Activated CD4-positive, alpha-beta memory T cell treated with anti-CD3 and anti-CD28 coated beads, Interleukin-2, amount 10 ng/mL, durations not matched to agents 7 days and 5 days (primary cell): ENCODE measurements at regions not wholly inside any gene's neighbourhood (a gene's known extent, or its start where the extent isn't known, plus 50 kb on each side); places are given as distances from the start of the nearest gene placed in this dataset.

Source experiments
- CTCF ChIA-PET: fragments of 350-600 bp; sonication (Branson Sonifier 250); formaldehyde crosslinking; loops from one replicate; lab custom pipeline; 2021; ENCODE audit warnings: antibody characterized with exemption, inconsistent platforms; lab: Charles Lee
- POLR2A ChIA-PET: fragments of 350-600 bp; sonication (Branson Sonifier 250); formaldehyde crosslinking; loops from one replicate; lab custom pipeline; 2021; ENCODE audit warnings: antibody characterized with exemption; lab: Charles Lee
- DNase-seq: peaks from one replicate; pipeline ENCODE4 v3.0.0-alpha.2; 2020
- H3K27ac Mint-ChIP-seq: one replicate; pipeline ENCODE4 v1.8.0; 2021; ENCODE audit warnings: mild to moderate bottlenecking, mixed read lengths
- H3K27me3 Mint-ChIP-seq: one replicate; pipeline ENCODE4 v1.8.0; 2021; ENCODE audit warnings: mixed read lengths
- H3K36me3 Mint-ChIP-seq: one replicate; pipeline ENCODE4 v1.8.0; 2021; ENCODE audit warnings: low read depth, mixed read lengths
- H3K4me1 Mint-ChIP-seq: one replicate; pipeline ENCODE4 v1.8.0; 2021; ENCODE audit warnings: mixed read lengths
- H3K4me3 Mint-ChIP-seq: one replicate; pipeline ENCODE4 v1.8.0; 2021; ENCODE audit warnings: mild to moderate bottlenecking, mixed read lengths
- H3K9me3 Mint-ChIP-seq: one replicate; pipeline ENCODE4 v1.8.0; 2021; ENCODE audit warnings: mixed read lengths

DNA sequence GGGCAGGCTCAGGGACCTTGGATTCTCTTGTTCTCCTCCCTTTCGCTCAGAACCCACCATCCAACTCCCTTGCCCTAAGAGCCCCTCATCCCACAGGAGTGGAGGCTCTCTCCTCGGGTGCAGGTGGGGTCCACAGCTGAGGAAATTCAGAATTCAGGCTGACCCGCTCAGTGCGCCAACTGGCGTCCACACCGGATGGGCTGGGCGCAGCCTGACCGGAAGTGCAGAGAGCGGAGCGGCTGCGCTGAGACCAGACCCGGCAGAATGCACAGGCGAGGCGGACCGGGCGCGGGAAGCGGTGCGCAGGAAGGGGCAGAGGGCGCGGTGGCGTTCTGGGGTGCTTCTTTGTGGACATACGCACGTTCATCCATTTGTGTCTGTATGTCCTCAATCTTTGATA is 210.4 kb upstream of the NDN start:
- DNase-seq = no peak
- Mint-ChIP-seq H3K4me1 (no peaks in the 10 kb centered on the region), H3K36me3 (no peaks in the 10 kb centered on the region), H3K4me3 (no peak overlapping the region), H3K9me3 (peaks cover 26% of the 10 kb centered on the region), H3K27me3 (no peaks in the 10 kb centered on the region), H3K27ac (no peak overlapping the region)
- ChIA-PET CTCF (no interaction called here), POLR2A (no interaction called here)

- Mint-ChIP-seq H3K4me3 (no peak overlapping the region), H3K27ac (no peak overlapping the region)
- CTCF ChIA-PET = no interaction called here
Measured at GRCh38 chr15:23910030-23910429, 222.9 kb upstream of the NDN start.

GRCh38 chr15:23912191-23912590 is 225.1 kb upstream of the NDN start:
- Mint-ChIP-seq H3K4me1 (no peaks in the 10 kb centered on the region), H3K27me3 (no peaks in the 10 kb centered on the region), H3K4me3 (no peak overlapping the region), H3K36me3 (no peaks in the 10 kb centered on the region), H3K9me3 (peaks cover 10% of the 10 kb centered on the region), H3K27ac (no peak overlapping the region)
- DNase-seq = no peak
- CTCF ChIA-PET = no interaction called here
- POLR2A ChIA-PET = no interaction called here

More at GRCh38 chr15:23910030-23910429, 222.9 kb upstream of the NDN start:
- no peaks in the 10 kb centered on the region for H3K27me3 Mint-ChIP-seq
- POLR2A ChIA-PET = no interaction called here
- H3K9me3 Mint-ChIP-seq = peaks cover 10% of the 10 kb centered on the region
- no peak for DNase-seq
- H3K36me3 Mint-ChIP-seq = no peaks in the 10 kb centered on the region
- no peaks in the 10 kb centered on the region for H3K4me1 Mint-ChIP-seq

DNA sequence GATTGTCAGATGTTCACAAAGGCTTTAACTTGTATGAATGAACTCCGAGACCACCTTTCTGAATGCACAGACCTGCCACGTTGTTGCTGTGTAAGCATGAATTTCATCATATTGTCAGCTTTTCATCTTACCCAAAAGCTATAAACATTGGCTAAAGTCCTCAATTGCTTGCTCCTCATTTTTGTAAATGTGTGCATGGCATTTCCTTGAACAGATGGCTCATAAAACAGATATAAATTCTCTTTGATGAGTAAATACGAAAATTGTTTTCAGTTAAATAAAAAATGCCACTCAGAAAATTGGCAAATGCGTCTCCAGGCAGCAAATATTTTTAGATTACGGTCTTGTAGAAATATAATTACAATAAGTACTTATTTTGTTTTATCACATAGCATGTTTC is 226.0 kb upstream of the NDN start:
- no peak overlapping the region for H3K4me3 Mint-ChIP-seq
- H3K27me3 Mint-ChIP-seq = no peaks in the 10 kb centered on the region
- H3K9me3 Mint-ChIP-seq = peaks cover 9% of the 10 kb centered on the region
- ChIA-PET CTCF (no interaction called here), POLR2A (no interaction called here)
- H3K4me1 Mint-ChIP-seq = no peaks in the 10 kb centered on the region
- H3K36me3 Mint-ChIP-seq = no peaks in the 10 kb centered on the region
- DNase-seq = no peak
- H3K27ac Mint-ChIP-seq = no peak overlapping the region

GRCh38 chr15:23913635-23914034 is 226.5 kb upstream of the NDN start:
- H3K27ac Mint-ChIP-seq = no peak overlapping the region
- H3K36me3 Mint-ChIP-seq = no peaks in the 10 kb centered on the region
- no peak for DNase-seq
- H3K27me3 Mint-ChIP-seq = no peaks in the 10 kb centered on the region
- CTCF ChIA-PET = no interaction called here
- no peaks in the 10 kb centered on the region for H3K4me1 Mint-ChIP-seq
- H3K4me3 Mint-ChIP-seq = no peak overlapping the region
- peaks cover 5% of the 10 kb centered on the region for H3K9me3 Mint-ChIP-seq
- POLR2A ChIA-PET = no interaction called here

DNA sequence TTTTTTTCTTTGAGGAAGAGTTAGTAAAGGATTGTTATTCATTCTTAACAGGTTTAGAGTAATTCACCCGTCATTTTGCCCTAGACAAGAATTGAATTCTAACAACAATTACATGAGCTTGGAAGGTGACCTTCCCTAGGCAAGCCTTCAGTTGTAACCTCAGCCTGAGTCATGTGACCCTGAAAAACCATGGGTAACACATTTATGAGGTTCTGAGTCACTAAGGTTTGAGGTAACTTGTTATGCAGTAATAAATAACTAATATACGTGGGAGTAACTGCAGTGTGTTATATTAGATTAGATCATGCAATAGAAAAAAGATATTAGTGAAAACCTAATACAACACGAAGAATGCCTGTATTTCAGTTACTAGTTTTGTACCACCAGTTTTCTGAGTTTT is 237.6 kb upstream of the NDN start:
- peaks cover 14% of the 10 kb centered on the region for H3K9me3 Mint-ChIP-seq
- no peak for DNase-seq
- POLR2A ChIA-PET = no interaction called here
- CTCF ChIA-PET = no interaction called here
- no peak overlapping the region for H3K4me3 Mint-ChIP-seq
- no peak overlapping the region for H3K27ac Mint-ChIP-seq
- H3K4me1 Mint-ChIP-seq = no peaks in the 10 kb centered on the region
- H3K36me3 Mint-ChIP-seq = no peaks in the 10 kb centered on the region
- no peaks in the 10 kb centered on the region for H3K27me3 Mint-ChIP-seq

DNA sequence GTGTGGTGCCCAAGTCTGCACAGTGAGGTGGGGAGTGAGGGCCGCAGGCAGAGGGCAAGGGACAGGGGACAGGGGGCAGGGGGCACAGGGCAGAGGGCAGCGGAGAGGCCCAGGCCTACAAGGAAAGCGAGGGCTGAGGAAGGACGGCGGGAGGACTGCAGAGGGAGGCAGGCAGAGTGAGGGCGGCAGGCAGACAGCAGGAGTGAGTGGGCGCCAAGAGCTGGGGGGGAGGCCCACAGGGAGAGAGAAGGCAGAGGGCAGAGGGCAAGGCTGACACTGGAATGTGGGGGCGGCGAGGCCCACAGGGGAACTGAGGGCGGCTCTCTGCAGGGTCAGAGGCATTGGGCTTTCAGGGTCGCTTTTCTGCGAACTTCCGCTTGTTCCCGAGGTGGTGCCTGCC is 267.8 kb upstream of the NDN start:
- H3K27ac Mint-ChIP-seq = no peak overlapping the region
- CTCF ChIA-PET = no interaction called here

DNA sequence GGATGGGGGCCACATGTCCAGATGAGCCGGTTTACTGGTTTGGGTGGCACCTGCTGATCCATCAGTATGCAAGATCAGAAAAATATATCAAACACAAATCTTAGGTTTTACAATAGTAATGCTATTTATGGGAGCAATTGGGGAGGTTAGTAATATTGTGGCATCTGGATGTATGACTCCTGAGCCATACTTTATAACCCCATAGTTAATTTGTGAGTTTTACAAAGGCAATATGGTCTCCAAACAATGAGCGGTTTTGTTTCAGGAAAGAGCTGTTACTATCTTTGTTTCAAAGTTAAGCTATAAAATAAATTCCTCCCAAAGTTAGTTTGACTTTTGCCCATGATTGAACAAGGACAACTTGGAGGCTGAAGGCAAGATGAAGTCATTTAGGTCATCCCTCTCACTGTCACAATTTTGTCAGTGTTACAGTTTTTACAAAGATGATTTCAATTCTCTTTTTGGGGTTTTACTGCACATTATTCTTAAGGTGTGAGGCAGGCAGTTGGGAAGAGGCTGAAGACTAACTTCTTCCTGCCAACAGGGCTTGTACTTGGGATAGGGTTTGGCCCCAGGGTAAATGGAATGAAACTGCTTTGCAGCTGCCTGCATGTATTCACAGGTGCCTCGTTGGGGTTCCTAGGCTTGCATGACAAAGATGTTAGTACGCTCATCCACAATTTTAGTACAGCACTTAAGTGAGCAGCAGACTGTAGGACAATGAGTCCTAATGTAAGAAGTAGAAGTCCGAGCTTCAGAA is 296.6 kb upstream of the NDN start:
- DNase-seq = no peak

More for the DNA sequence above, 267.8 kb upstream of the NDN start:
- Mint-ChIP-seq H3K36me3 (no peaks in the 10 kb centered on the region), H3K4me3 (no peak overlapping the region), H3K4me1 (no peaks in the 10 kb centered on the region), H3K27me3 (no peaks in the 10 kb centered on the region), H3K9me3 (peaks cover 9% of the 10 kb centered on the region)
- POLR2A ChIA-PET = no interaction called here
- no peak for DNase-seq

DNA sequence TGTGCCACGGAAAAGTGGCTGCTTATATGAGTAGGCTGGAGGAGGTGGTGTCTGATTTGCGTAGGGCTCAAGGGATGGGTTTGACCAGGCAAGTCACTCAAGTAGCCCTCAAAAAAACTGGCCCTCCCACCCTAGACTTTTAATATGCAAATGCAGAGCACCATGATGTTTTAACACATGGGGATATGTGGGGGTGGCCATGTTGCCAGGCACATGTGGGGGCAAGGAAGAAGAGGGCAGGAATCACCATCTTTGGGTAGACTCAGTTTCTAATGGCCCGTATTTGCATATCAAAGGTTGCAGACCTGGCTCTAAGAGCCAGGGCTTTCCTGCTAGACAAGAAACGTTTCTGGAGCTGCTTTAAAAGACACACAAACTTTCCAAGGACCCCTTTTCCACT is 307.2 kb upstream of the NDN start:
- POLR2A ChIA-PET = no interaction called here
- no peaks in the 10 kb centered on the region for H3K4me1 Mint-ChIP-seq
- no peaks in the 10 kb centered on the region for H3K27me3 Mint-ChIP-seq

More for the DNA sequence above, 296.6 kb upstream of the NDN start:
- no peaks in the 10 kb centered on the region for H3K36me3 Mint-ChIP-seq
- H3K27ac Mint-ChIP-seq = no peak overlapping the region
- H3K4me3 Mint-ChIP-seq = no peak overlapping the region
- CTCF ChIA-PET = no interaction called here
- H3K9me3 Mint-ChIP-seq = peaks cover 10% of the 10 kb centered on the region
- no peaks in the 10 kb centered on the region for H3K27me3 Mint-ChIP-seq
- POLR2A ChIA-PET = no interaction called here
- no peaks in the 10 kb centered on the region for H3K4me1 Mint-ChIP-seq

GRCh38 chr15:23998056-23998455 is 311.0 kb upstream of the NDN start:
- no peak for DNase-seq
- Mint-ChIP-seq H3K9me3 (peaks cover 25% of the 10 kb centered on the region), H3K4me3 (no peak overlapping the region), H3K27me3 (no peaks in the 10 kb centered on the region), H3K27ac (no peak overlapping the region), H3K36me3 (no peaks in the 10 kb centered on the region), H3K4me1 (no peaks in the 10 kb centered on the region)
- ChIA-PET POLR2A (no interaction called here), CTCF (no interaction called here)

More for the DNA sequence above, 307.2 kb upstream of the NDN start:
- H3K9me3 Mint-ChIP-seq = peaks cover 30% of the 10 kb centered on the region
- no peak overlapping the region for H3K27ac Mint-ChIP-seq
- CTCF ChIA-PET = no interaction called here
- H3K36me3 Mint-ChIP-seq = no peaks in the 10 kb centered on the region
- no peak for DNase-seq
- H3K4me3 Mint-ChIP-seq = no peak overlapping the region

- no peak overlapping the region for H3K4me3 Mint-ChIP-seq
- H3K9me3 Mint-ChIP-seq = peaks cover 11% of the 10 kb centered on the region
- POLR2A ChIA-PET = no interaction called here
- CTCF ChIA-PET = no interaction called here
- DNase-seq = no peak
- no peak overlapping the region for H3K27ac Mint-ChIP-seq
- H3K4me1 Mint-ChIP-seq = no peaks in the 10 kb centered on the region
- H3K27me3 Mint-ChIP-seq = no peaks in the 10 kb centered on the region
- H3K36me3 Mint-ChIP-seq = no peaks in the 10 kb centered on the region
Measured at GRCh38 chr15:24008476-24008875, 321.4 kb upstream of the NDN start.

DNA sequence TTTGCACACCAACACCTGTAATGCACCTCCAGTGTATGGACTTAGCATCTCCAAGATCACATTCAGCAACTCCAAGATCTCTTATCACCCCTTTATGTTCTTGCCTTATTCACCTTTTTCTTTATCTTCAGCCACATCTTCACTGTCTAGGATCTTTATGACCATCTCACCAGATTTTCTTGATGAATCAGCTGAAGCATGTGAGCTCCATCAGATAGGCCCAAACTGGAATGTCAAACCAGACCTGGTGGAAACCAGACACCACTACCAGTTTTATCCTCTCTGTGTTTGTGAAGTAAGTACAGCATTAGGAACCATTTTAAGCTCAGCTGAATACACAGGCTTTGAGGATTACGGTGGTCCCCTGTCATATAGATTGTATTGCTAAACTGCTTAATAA is 330.4 kb upstream of the NDN start:
- H3K4me1 Mint-ChIP-seq = no peaks in the 10 kb centered on the region
- H3K27ac Mint-ChIP-seq = no peak overlapping the region
- no peak overlapping the region for H3K4me3 Mint-ChIP-seq
- ChIA-PET CTCF (no interaction called here), POLR2A (no interaction called here)
- no peaks in the 10 kb centered on the region for H3K36me3 Mint-ChIP-seq
- no peak for DNase-seq
- H3K27me3 Mint-ChIP-seq = no peaks in the 10 kb centered on the region
- peaks cover 6% of the 10 kb centered on the region for H3K9me3 Mint-ChIP-seq

DNA sequence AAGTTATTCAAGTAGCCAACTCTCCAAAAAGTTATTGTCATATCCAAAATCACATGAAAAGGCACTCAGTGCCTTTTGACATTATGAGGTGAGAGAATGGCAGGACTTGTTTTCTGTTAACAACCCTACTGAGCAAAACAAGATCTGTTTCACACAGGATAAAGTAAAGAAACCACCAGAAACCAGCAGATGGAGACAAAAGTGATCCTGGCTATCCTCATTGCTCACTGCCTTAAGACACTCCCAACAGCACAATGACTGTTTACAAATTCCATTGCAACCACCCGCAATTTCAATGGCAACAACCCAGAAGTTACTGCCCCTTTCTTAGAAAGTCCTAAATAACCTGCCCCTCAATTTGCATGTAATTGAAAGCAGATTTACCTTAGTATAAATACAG is 352.6 kb upstream of the NDN start:
- no peak overlapping the region for H3K27ac Mint-ChIP-seq
- CTCF ChIA-PET = no interaction called here
- DNase-seq = no peak
- no peak overlapping the region for H3K4me3 Mint-ChIP-seq
- H3K36me3 Mint-ChIP-seq = no peaks in the 10 kb centered on the region
- H3K4me1 Mint-ChIP-seq = no peaks in the 10 kb centered on the region
- H3K27me3 Mint-ChIP-seq = no peaks in the 10 kb centered on the region
- peaks cover 24% of the 10 kb centered on the region for H3K9me3 Mint-ChIP-seq
- POLR2A ChIA-PET = no interaction called here

DNA sequence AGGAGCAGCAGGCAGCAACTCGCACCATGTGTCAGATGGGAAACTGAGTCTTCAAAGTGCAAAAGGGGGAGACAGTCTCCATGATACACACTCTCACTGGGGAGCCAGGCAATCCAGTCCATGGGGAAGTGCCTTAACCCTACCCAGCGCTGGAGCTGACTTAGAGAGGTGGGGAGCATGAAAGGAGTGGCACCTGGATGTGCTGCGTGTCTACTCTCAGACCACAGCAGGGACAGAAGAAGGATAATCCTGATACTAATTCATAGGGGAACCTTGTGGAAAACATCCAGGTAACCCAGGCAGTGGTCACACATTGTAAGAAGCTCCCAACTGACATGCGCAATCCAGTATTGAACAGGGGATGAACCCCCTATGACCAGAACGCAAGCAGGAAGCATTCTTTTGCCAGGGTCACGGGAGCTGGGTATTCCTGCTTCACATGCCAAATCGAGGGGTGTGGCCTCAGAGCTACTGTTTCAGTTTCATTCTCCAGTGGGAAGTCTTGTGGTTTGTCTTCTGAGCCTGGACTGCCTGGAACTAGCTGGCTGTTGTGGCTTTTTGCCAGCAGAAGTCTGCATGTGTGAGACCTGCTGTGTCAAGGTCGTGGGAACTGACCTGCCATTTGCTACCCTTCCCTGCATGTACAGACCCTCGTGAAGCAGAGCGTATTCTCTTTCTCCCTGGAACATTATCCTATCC is 367.6 kb upstream of the NDN start:
- Mint-ChIP-seq H3K9me3 (peaks cover 13% of the 10 kb centered on the region), H3K4me3 (no peak overlapping the region), H3K27ac (no peak overlapping the region), H3K27me3 (no peaks in the 10 kb centered on the region), H3K36me3 (no peaks in the 10 kb centered on the region), H3K4me1 (no peaks in the 10 kb centered on the region)
- POLR2A ChIA-PET = no interaction called here
- CTCF ChIA-PET = interaction anchor here (0.6 to 0.7 kb wide), 2 partner anchors 63 to 1434 kb away, joined by 3 to 4 read pairs; no protein-coding TSS in a partner anchor
- no peak for DNase-seq
